H9 (cell line): ENCODE measurements at regions not wholly inside any gene's neighbourhood (a gene's known extent, or its start where the extent isn't known, plus 50 kb on each side); places are given as distances from the start of the nearest gene placed in this dataset.

Experiments used
- DNase-seq: peaks from one replicate; pipeline ENCODE4 v3.0.0-alpha.2; 2017
- H2AFZ ChIP-seq: one replicate; pipeline ENCODE4 v1.6.1; 2013; ENCODE audit warnings: mild to moderate bottlenecking, low read length, control low read depth, moderate library complexity
- H2AK5ac ChIP-seq: 2 replicates; pipeline ENCODE4 v1.6.1; 2013; ENCODE audit warnings: low read length, control low read depth, mixed read lengths; ENCODE audit not compliant: insufficient read length
- H2BK120ac ChIP-seq: one replicate; pipeline ENCODE4 v1.6.1; 2013; ENCODE audit warnings: low read depth, mild to moderate bottlenecking, low read length, control low read depth, inconsistent platforms; ENCODE audit not compliant: poor library complexity, severe bottlenecking
- H2BK12ac ChIP-seq: 2 replicates; pipeline ENCODE4 v1.6.1; 2013; ENCODE audit warnings: low read length, control low read depth, mixed read lengths, low read depth; ENCODE audit not compliant: insufficient read length
- H2BK15ac ChIP-seq: 2 replicates; pipeline ENCODE4 v1.6.1; 2013; ENCODE audit warnings: low read depth, low read length, control low read depth
- H2BK20ac ChIP-seq: one replicate; pipeline ENCODE4 v1.6.1; 2013; ENCODE audit warnings: low read depth, mild to moderate bottlenecking, low read length, control low read depth, inconsistent platforms; ENCODE audit not compliant: poor library complexity, severe bottlenecking
- H2BK5ac ChIP-seq: 2 replicates; pipeline ENCODE4 v1.6.1; 2013; ENCODE audit warnings: low read length, control low read depth, mixed read lengths; ENCODE audit not compliant: insufficient read length
- H3K14ac ChIP-seq: 2 replicates; pipeline ENCODE4 v1.6.1; 2013; ENCODE audit warnings: low read length, control low read depth; ENCODE audit not compliant: insufficient read depth
- H3K18ac ChIP-seq: 2 replicates; pipeline ENCODE4 v1.6.1; 2013; ENCODE audit warnings: low read depth, mild to moderate bottlenecking, mixed read lengths, low read length, control low read depth; ENCODE audit not compliant: insufficient read length
- H3K23ac ChIP-seq: 2 replicates; pipeline ENCODE4 v1.6.1; 2013; ENCODE audit warnings: low read length, control low read depth, mixed read lengths, low read depth; ENCODE audit not compliant: insufficient read length
- H3K23me2 ChIP-seq: 2 replicates; pipeline ENCODE4 v1.6.1; 2013; ENCODE audit warnings: low read depth, mild to moderate bottlenecking, mixed read lengths, low read length, control low read depth; ENCODE audit not compliant: insufficient read length, poor library complexity, severe bottlenecking
- H3K27ac ChIP-seq: 2 replicates; pipeline ENCODE4 v1.5.1; 2013; ENCODE audit warnings: low read length, control low read depth, mixed read lengths, low read depth; ENCODE audit not compliant: insufficient read length
- H3K27me3 ChIP-seq: 2 replicates; pipeline ENCODE4 v1.6.1; 2013; ENCODE audit warnings: low read length, control low read depth, inconsistent platforms; ENCODE audit not compliant: insufficient read depth
- H3K4ac ChIP-seq: 2 replicates; pipeline ENCODE4 v1.6.1; 2013; ENCODE audit warnings: low read depth, mild to moderate bottlenecking, control low read depth, inconsistent platforms, low read length, moderate library complexity
- H3K4me1 ChIP-seq: 2 replicates; pipeline ENCODE4 v1.6.1; 2013; ENCODE audit warnings: low read length, control low read depth, inconsistent platforms; ENCODE audit not compliant: insufficient read depth
- H3K4me2 ChIP-seq: 2 replicates; pipeline ENCODE4 v1.6.1; 2013; ENCODE audit warnings: low read length, control low read depth, mixed read lengths; ENCODE audit not compliant: insufficient read length, insufficient read depth
- H3K56ac ChIP-seq: 2 replicates; pipeline ENCODE4 v1.6.1; 2013; ENCODE audit warnings: low read depth, mild to moderate bottlenecking, mixed read lengths, low read length, control low read depth; ENCODE audit not compliant: insufficient read length
- H3K79me1 ChIP-seq: 2 replicates; pipeline ENCODE4 v1.6.1; 2013; ENCODE audit warnings: low read depth, mild to moderate bottlenecking, moderate library complexity, low read length, control low read depth, inconsistent platforms; ENCODE audit not compliant: insufficient read depth, poor library complexity, severe bottlenecking
- H3K79me2 ChIP-seq: 2 replicates; pipeline ENCODE4 v1.6.1; 2013; ENCODE audit warnings: low read length, control low read depth, inconsistent platforms; ENCODE audit not compliant: insufficient read depth
- H3K9ac ChIP-seq: 2 replicates; pipeline ENCODE4 v1.6.1; 2013; ENCODE audit warnings: low read length, control low read depth, mixed read lengths; ENCODE audit not compliant: insufficient read length; ENCODE audit errors: extremely low read depth
- H3K9me3 ChIP-seq: one replicate; pipeline ENCODE4 v1.6.1; 2013; ENCODE audit warnings: low read depth, low read length, inconsistent platforms; ENCODE audit not compliant: control insufficient read depth
- H3T11ph ChIP-seq: one replicate; pipeline ENCODE4 v1.6.1; 2013; ENCODE audit warnings: mild to moderate bottlenecking, low read length, control low read depth, inconsistent platforms
- H4K20me1 ChIP-seq: one replicate; pipeline ENCODE4 v1.6.1; 2013; ENCODE audit not compliant: control insufficient read depth, insufficient read length, insufficient read depth
- H4K5ac ChIP-seq: 2 replicates; pipeline ENCODE4 v1.6.1; 2013; ENCODE audit warnings: low read depth, mild to moderate bottlenecking, mixed read lengths, low read length, control low read depth; ENCODE audit not compliant: insufficient read length
- H4K8ac ChIP-seq: replicated peaks from 2 replicates; pipeline ENCODE4 v1.6.1; 2013; ENCODE audit warnings: low read length, control low read depth, mixed read lengths, low read depth; ENCODE audit not compliant: insufficient read length
- H4K91ac ChIP-seq: 2 replicates; pipeline ENCODE4 v1.6.1; 2013; ENCODE audit warnings: low read depth, mild to moderate bottlenecking, moderate library complexity, mixed read lengths, low read length, control low read depth; ENCODE audit not compliant: insufficient read length
- H3K27ac Mint-ChIP-seq, 3 experiments: 2 replicates in 2 of 3; 3 replicates in 1 of 3; pipeline ENCODE4 v1.8.0; 2020 to 2021; ENCODE audit warnings: mixed read lengths in 3 of 3, mild to moderate bottlenecking in 1 of 3, moderate library complexity in 1 of 3
- H3K27me3 Mint-ChIP-seq: 2 replicates; pipeline ENCODE4 v1.8.0; 2021; ENCODE audit warnings: low read depth, mild to moderate bottlenecking, moderate library complexity, mixed read lengths
- H3K36me3 Mint-ChIP-seq, 3 experiments: 2 replicates in 2 of 3; 3 replicates in 1 of 3; pipeline ENCODE4 v1.8.0; 2020 to 2021; ENCODE audit warnings: low read depth in 3 of 3, mixed read lengths in 3 of 3; ENCODE audit not compliant: insufficient read depth in 1 of 3
- H3K4me1 Mint-ChIP-seq, 2 experiments: 2 replicates each; pipeline ENCODE4 v1.8.0; 2020; ENCODE audit warnings: mixed read lengths in 2 of 2
- H3K4me3 Mint-ChIP-seq, 2 experiments: 2 replicates in 1 of 2; 3 replicates in 1 of 2; pipeline ENCODE4 v1.8.0; 2020 to 2021; ENCODE audit warnings: mild to moderate bottlenecking in 2 of 2, mixed read lengths in 2 of 2, moderate library complexity in 1 of 2
- H3K9me3 Mint-ChIP-seq, 2 experiments: 2 replicates in 1 of 2; 3 replicates in 1 of 2; pipeline ENCODE4 v1.8.0; 2020; ENCODE audit warnings: mild to moderate bottlenecking in 2 of 2, mixed read lengths in 2 of 2, moderate library complexity in 1 of 2
- WGBS: extraction: QIAGEN DNeasy Blood & Tissue Kit; methylation state at CpG from one replicate; pipeline ENCODE4 v1.1.7; 2013; ENCODE audit warnings: missing lambda C conversion rate, low lambda C conversion rate, mixed read lengths; ENCODE audit not compliant: insufficient read length; ENCODE audit errors: extremely low coverage; 5-methylcytosine and 5-hydroxymethylcytosine counted together
- TF ChIP-seq, protein P1 (sequence below): fragments of 200-600 bp; sonication (generic); conservative IDR thresholded peaks from 3 replicates; pipeline ENCODE4 v1.8.0; 2021; ENCODE audit warnings: antibody characterized with exemption, mild to moderate bottlenecking

DNA sequence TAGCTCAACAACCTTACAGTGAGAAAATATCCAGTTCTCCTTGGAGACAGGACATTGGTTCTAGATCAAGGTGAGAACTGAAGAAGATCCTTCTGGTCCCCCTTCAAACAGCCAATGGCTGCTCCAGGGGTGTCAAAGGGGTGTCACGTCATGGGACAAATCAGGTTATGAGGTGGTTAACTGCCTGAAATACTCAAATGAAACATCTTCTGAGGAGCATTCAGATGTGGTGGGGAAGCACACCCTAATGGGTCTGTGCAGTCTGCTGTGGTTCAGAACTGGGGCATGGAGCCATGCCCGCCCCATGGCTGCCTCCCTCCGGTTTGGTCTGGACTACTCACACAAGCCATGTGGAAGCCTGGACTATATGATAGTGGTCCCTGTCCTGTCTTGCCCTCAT, 52.4 kb upstream of the PARP11 start:
- Histone ChIP-seq H2AK5ac (no peak overlapping the region), H2BK12ac (no peak overlapping the region), H3K23ac (no peak overlapping the region), H3K56ac (no peak overlapping the region), H2AFZ (no peak overlapping the region), H4K91ac (no peak overlapping the region), H3K18ac (no peak overlapping the region), H3K79me1 (no peaks in the 10 kb centered on the region), H2BK5ac (no peak overlapping the region), H4K20me1 (no peaks in the 10 kb centered on the region), H3K27ac (no peak overlapping the region), H4K5ac (no peak overlapping the region), H4K8ac (no peak overlapping the region), H3K4ac (no peak overlapping the region), H2BK120ac (no peak overlapping the region), H2BK20ac (no peak overlapping the region), H2BK15ac (no peak overlapping the region), H3K9ac (no peak overlapping the region), H3K23me2 (no peaks in the 10 kb centered on the region), H3K79me2 (no peaks in the 10 kb centered on the region), H3T11ph (no peak overlapping the region), H3K4me1 (peaks cover 3% of the 10 kb centered on the region; the same call in 1 of the 2 replicates), H3K14ac (no peak overlapping the region), H3K9me3 (no peaks in the 10 kb centered on the region), H3K27me3 (no peaks in the 10 kb centered on the region), H3K4me2 (no peak overlapping the region)
- no peak for DNase-seq
- Mint-ChIP-seq H3K4me3 (no peak overlapping the region), H3K27me3 (peaks cover 34% of the 10 kb centered on the region), H3K36me3 (no peaks in the 10 kb centered on the region; a peak in 1 of 7 replicates), H3K27ac (no peak overlapping the region; a peak in 1 of 7 replicates), H3K9me3 (no peaks in the 10 kb centered on the region; a peak in 1 of 5 replicates), H3K4me1 (peaks cover 33 to 35% of the 10 kb centered on the region in 2 experiments)
- TF ChIP-seq, protein P1, sequence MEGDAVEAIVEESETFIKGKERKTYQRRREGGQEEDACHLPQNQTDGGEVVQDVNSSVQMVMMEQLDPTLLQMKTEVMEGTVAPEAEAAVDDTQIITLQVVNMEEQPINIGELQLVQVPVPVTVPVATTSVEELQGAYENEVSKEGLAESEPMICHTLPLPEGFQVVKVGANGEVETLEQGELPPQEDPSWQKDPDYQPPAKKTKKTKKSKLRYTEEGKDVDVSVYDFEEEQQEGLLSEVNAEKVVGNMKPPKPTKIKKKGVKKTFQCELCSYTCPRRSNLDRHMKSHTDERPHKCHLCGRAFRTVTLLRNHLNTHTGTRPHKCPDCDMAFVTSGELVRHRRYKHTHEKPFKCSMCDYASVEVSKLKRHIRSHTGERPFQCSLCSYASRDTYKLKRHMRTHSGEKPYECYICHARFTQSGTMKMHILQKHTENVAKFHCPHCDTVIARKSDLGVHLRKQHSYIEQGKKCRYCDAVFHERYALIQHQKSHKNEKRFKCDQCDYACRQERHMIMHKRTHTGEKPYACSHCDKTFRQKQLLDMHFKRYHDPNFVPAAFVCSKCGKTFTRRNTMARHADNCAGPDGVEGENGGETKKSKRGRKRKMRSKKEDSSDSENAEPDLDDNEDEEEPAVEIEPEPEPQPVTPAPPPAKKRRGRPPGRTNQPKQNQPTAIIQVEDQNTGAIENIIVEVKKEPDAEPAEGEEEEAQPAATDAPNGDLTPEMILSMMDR = no peak
- no CpG with 5 or more reads among the region's 3 CpGs for WGBS
